Suprapubic skin (tissue), 4 donors: ENCODE measurements at regions not wholly inside any gene's neighbourhood (a gene's known extent, or its start where the extent isn't known, plus 50 kb on each side); places are given as distances from the start of the nearest gene placed in this dataset.

Source experiments
- CTCF ChIP-seq, 2 donors: fragments of 200-600 bp in 1 of 2; fragments of 450-650 bp in 1 of 2; sonication (generic) in 1 of 2; IDR thresholded peaks; one replicate each; pipeline ENCODE4 v1.5.1; 2016 to 2019; ENCODE audit warnings: antibody characterized with exemption in 2 of 2, mild to moderate bottlenecking in 1 of 2, moderate library complexity in 1 of 2
- POLR2A ChIP-seq, 2 donors: fragments of 450-650 bp; IDR thresholded peaks; one replicate each; pipeline ENCODE4 v1.6.1; 2017; ENCODE audit warnings: antibody characterized with exemption in 2 of 2, mild to moderate bottlenecking in 2 of 2, moderate library complexity in 2 of 2
- POLR2AphosphoS5 ChIP-seq, 3 donors: sonication (generic); formaldehyde crosslinking; IDR thresholded peaks; one replicate each; pipeline ENCODE4 v1.6.1; 2017; ENCODE audit warnings: antibody characterized with exemption in 3 of 3

GRCh38 chr22:48695731-48696305, 1131.9 kb downstream of the BRD1 start:
- TF ChIP-seq POLR2A (IDR thresholded peaks at IDR 0.05): no peak
- no peak for TF ChIP-seq CTCF (IDR thresholded peaks at IDR 0.05)
- no peak for TF ChIP-seq POLR2AphosphoS5 (IDR thresholded peaks at IDR 0.05)
